ENCODE measurements at regions not wholly inside any gene's neighbourhood (a gene's known extent, or its start where the extent isn't known, plus 50 kb on each side); places are given as distances from the start of the nearest gene placed in this dataset.
"Not testable (repeated sequence)": the region's sequence is repeated elsewhere in the genome, so short reads cannot be mapped to it uniquely, and the experiment has no call there.

DNA sequence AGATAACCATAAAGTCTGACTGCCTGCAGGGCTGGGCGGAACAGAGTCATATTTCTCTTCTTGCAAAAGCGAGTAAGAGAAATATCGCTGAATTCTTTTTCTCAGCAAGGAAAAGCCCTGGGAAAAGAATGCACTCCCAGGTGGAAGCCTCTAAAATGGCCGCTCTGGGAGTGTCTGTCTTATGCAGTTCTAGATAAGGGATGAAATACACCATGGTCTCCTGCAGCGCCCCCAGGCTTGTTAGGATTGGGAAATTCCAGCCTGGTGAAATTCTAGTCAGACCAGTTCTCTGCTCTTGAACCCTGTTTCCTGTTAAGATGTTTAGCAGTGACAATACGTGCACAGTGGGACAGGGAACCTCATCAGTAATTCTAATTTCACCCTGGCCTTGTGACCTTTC is 362.2 kb downstream of the GJA1 start:
- TF ChIP-seq, protein P1, sequence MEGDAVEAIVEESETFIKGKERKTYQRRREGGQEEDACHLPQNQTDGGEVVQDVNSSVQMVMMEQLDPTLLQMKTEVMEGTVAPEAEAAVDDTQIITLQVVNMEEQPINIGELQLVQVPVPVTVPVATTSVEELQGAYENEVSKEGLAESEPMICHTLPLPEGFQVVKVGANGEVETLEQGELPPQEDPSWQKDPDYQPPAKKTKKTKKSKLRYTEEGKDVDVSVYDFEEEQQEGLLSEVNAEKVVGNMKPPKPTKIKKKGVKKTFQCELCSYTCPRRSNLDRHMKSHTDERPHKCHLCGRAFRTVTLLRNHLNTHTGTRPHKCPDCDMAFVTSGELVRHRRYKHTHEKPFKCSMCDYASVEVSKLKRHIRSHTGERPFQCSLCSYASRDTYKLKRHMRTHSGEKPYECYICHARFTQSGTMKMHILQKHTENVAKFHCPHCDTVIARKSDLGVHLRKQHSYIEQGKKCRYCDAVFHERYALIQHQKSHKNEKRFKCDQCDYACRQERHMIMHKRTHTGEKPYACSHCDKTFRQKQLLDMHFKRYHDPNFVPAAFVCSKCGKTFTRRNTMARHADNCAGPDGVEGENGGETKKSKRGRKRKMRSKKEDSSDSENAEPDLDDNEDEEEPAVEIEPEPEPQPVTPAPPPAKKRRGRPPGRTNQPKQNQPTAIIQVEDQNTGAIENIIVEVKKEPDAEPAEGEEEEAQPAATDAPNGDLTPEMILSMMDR (IDR thresholded peaks at IDR 0.05): not testable (repeated sequence)
- not testable (repeated sequence) for TF ChIP-seq POLR2AphosphoS5 (IDR thresholded peaks at IDR 0.05); EP300 (IDR thresholded peaks at IDR 0.05; ENCODE audit: low read depth)

Data from transverse colon (tissue), 4 donors.